HG02973 (cell line): ENCODE measurements at regions not wholly inside any gene's neighbourhood (a gene's known extent, or its start where the extent isn't known, plus 50 kb on each side); places are given as distances from the start of the nearest gene placed in this dataset.
A peak's percentile ranks its signal among the peaks of the same experiment; 100 is the strongest.

Source experiments
- ATAC-seq: cut with Tn5 transposase; IDR thresholded peaks from one replicate; pipeline ENCODE4 v1.9.1; 2021; ENCODE audit warnings: moderate library complexity; ENCODE audit not compliant: unreplicated experiment

- ATAC-seq = no peak
Measured at GRCh38 chr2:18467749-18468360, 92.6 kb downstream of the RDH14 start.

GRCh38 chr2:18465979-18466378, 94.5 kb downstream of the RDH14 start:
- no peak for ATAC-seq

GRCh38 chr2:18464913-18465312, 95.5 kb downstream of the RDH14 start:
- no peak for ATAC-seq

GRCh38 chr2:18456026-18456425, 104.4 kb downstream of the RDH14 start:
- ATAC-seq = no peak

GRCh38 chr2:18455236-18455862, 105.1 kb downstream of the RDH14 start:
- no peak for ATAC-seq

GRCh38 chr2:18454692-18455235, 105.7 kb downstream of the RDH14 start:
- no peak for ATAC-seq

GRCh38 chr2:18446715-18447114, 113.7 kb downstream of the RDH14 start:
- no peak for ATAC-seq

GRCh38 chr2:18445433-18446320, 114.8 kb downstream of the RDH14 start:
- no peak for ATAC-seq

GRCh38 chr2:18444806-18445205, 115.6 kb downstream of the RDH14 start:
- ATAC-seq = no peak

GRCh38 chr2:18441583-18441982, 118.9 kb downstream of the RDH14 start:
- no peak for ATAC-seq

GRCh38 chr2:18440777-18441176, 119.7 kb downstream of the RDH14 start:
- no peak for ATAC-seq

GRCh38 chr2:18440141-18440661, 120.3 kb downstream of the RDH14 start:
- ATAC-seq = no peak

- no peak for ATAC-seq
Measured at GRCh38 chr2:18439716-18440115, 120.7 kb downstream of the RDH14 start.

- ATAC-seq = no peak
Measured at GRCh38 chr2:18437909-18438308, 122.5 kb downstream of the RDH14 start.

- ATAC-seq = no peak
Measured at GRCh38 chr2:18436503-18437005, 123.9 kb downstream of the RDH14 start.

GRCh38 chr2:18435426-18436037, 124.9 kb downstream of the RDH14 start:
- ATAC-seq = peak; percentile 53

GRCh38 chr2:18433872-18434271, 126.6 kb downstream of the RDH14 start:
- no peak for ATAC-seq

GRCh38 chr2:18432999-18433398, 127.5 kb downstream of the RDH14 start:
- ATAC-seq = no peak

GRCh38 chr2:18430996-18431748, 129.3 kb downstream of the RDH14 start:
- no peak for ATAC-seq

GRCh38 chr2:18428516-18428915, 131.9 kb downstream of the RDH14 start:
- ATAC-seq = no peak
